NCI-H1436 treated with DMSO at 0.1 percent for 48 hours (cell line): ENCODE measurements at regions not wholly inside any gene's neighbourhood (a gene's known extent, or its start where the extent isn't known, plus 50 kb on each side); places are given as distances from the start of the nearest gene placed in this dataset.
"Not testable (repeated sequence)": the region's sequence is repeated elsewhere in the genome, so short reads cannot be mapped to it uniquely, and the experiment has no call there.

Source experiments
- DNase-seq: peaks from one replicate; lab custom pipeline; 2025; lab: John Stamatoyannopoulos, UW

DNA sequence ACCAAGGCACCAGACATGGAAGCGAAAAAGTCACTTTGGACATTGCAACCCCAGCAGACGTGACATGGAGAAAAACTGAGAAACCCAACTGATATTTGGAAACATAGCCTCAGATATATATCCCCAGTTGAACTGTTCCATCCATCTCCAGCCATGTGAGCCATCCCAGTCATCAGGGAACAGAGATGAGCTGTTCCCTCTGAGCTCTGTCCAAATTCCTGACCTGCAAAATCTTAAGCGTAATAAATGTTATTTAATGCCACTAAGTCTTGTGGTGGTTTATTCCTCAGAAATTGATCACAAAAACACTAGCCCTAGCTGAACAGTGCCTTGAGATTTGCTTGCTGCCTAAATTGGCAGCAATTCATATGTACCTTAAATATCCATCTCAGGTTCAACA, 182.8 kb downstream of the NRP2 start:
- no peak for DNase-seq

DNA sequence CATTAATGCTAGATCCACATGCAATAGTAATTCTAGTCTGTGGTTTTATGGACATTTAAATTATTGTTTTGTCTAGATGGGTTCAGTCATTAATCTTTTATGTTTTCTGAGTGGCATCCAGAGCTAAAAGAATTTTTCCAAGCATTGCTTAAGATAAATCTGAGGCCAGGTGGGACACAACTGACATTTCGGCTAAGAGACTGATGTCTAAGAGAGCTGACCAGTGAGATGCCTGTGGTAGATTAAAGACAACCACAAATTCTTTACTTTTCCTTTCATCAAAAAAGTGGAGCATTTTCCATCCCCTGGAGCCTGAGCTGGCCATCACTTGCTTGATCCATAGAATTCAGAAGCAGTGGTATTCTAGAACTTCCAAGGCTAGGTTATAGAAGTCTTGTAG, 182.2 kb downstream of the NRP2 start:
- no peak for DNase-seq

DNA sequence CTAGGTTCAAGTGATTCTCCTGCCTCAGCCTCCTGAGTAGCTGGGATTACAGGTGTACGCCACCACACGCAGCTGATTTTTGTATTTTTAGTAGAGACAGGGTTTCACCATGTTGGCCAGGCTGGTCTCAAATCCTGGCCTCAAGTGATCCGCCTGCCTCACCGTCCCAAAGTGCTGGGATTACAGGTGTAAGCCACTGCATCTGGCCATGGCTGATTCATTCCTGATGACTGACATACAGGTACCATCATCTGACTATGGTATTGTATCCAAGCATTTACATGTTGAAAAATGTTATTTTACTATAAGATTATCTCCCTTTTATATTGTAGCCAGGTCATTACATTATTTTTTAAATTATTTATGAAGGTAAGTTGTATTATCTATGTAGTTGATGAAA, 180.5 kb downstream of the NRP2 start:
- DNase-seq, result not testable (repeated sequence)

DNA sequence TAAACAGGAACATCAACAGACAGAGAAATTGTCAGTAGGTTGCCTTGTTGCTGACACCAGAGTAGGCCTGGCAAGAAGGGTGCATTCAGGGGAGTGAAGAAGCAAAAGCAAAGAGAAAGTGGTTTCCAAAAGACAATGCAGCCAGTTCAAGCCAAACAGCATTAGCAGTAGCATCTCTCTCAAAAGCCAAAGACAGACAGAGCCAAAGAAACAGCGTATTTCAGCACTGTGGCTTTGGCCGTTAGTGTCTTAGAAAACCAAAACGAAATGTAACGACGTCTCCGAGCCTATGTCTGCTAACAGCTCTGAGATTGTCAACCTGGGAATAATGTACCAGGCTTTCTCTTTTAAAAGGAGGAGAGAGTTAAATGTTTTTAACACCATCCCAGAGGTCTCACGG, 178.6 kb downstream of the NRP2 start:
- DNase-seq, result no peak

DNA sequence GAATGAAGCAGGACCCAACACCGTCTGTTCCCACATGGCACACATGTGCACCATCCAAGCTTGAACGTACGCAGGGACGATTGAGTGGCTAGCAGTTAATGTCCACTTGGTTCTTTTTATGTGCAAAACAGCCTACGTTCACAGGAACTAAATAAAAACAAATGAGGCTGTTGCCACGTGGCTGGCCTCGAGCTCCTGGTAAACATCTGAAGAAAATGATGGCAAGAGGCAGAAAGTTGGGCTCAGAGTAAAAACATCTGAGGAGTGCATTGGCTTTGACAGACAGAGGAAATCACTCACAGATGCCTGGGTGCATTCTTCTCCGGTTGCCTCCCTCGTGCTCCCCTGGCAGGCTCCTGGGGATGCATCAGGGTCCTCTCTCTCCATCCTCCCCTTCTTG, 177.9 kb downstream of the NRP2 start:
- DNase-seq, result no peak

GRCh38 chr2:205858881-205859441, 176.7 kb downstream of the NRP2 start:
- DNase-seq, result no peak

- DNase-seq, result no peak
Measured at GRCh38 chr2:205858275-205858674, 176.0 kb downstream of the NRP2 start.

- no peak for DNase-seq
Measured at GRCh38 chr2:205857520-205858237, 175.4 kb downstream of the NRP2 start.

DNA sequence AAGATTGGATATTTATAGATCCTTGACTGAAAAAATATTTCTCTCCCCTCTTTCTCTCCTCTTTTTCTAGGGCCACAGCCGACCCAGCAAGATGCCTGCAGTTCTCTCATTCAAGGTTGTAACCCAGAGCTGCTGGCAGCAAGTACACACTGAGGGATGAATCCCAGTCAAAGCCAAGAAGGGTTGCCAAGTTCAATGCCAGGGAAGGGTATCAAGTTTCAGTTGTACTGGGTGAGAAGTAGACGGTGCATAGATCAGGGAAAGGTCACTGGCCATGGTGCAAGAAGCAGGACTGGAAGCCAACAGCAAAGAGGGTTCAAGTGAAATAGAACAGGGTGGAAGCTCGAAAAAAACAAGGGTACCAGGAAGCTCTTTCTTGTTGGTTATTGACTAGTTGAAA, 170.2 kb downstream of the NRP2 start:
- DNase-seq, result no peak

GRCh38 chr2:205850611-205851010, 168.3 kb downstream of the NRP2 start:
- no peak for DNase-seq

DNA sequence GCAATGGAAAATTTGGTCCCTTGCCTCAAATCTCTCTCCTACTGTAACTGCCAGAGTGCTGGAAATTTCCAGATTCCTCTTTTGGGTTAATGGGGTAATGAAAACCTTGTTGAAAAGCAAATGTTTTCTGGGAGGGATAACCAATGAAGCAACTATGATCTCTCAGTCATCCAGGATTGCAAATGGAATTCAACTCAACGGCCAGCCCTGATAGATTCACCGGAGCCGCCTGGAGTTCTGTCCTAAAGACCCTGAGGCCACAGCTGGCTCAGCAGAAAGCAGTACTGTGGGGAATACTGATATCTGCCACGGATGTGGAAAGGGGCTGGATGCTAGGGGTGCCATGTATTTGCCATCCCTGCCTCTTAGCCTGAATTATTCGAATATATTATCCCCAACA, 167.8 kb downstream of the NRP2 start:
- no peak for DNase-seq

DNA sequence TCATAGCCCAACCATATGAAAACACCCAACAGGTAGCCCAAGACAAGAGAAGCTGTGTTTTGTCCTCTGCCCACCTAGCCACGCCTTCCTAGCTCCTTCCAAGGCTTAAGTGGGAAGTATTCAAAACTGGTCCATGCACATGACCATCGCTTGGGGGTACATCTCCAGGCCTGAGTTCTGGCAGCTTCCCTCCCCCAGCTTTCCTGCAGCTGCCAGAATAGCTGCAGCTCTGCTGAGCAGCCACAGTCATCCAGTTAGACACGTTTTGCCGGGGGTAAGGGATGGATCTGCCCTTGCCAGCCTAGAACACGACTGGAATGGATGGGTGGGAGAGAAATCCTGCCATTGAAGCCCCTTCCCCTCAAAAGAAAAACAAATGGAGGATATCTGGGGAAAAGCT, 166.8 kb downstream of the NRP2 start:
- no peak for DNase-seq

DNA sequence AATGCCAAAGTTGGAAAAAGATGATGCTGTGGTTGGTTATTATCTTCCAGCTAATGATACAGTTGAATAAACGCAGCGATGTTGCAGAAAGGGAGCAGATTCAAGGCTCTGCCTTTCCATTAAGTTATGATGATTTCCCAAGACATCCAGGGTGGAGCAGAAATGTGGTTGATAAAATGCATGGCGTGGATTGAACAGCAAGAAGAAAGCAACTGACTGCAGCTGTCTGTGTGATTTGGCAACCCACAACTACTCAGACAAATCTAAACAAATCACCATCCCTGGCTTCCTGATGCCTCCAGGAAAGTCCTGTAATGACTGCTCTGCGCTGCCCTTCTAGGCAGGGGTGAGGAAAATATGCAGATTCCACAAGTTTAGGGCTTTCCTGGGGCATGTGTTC, 166.3 kb downstream of the NRP2 start:
- no peak for DNase-seq
